Heart left ventricle (tissue), 16 donors: ENCODE measurements at regions not wholly inside any gene's neighbourhood (a gene's known extent, or its start where the extent isn't known, plus 50 kb on each side); places are given as distances from the start of the nearest gene placed in this dataset.
"Not testable (repeated sequence)": the region's sequence is repeated elsewhere in the genome, so short reads cannot be mapped to it uniquely, and the experiment has no call there.

Source experiments
- ATAC-seq, 4 donors: fragments of 200-7000 bp; cut with Tn5 transposase; one replicate each; pipeline ENCODE4 v1.9.1; 2020 to 2022; ENCODE audit warnings: moderate library complexity in 4 of 4, mild to moderate bottlenecking in 3 of 4, moderate number of reproducible peaks in 1 of 4
- DNase-seq, 5 donors: peaks; one replicate each; pipeline ENCODE4 v3.0.0-alpha.2; 2020
- H3K27ac ChIP-seq, 12 donors: fragments of 200-600 bp; sonication (generic) in 4 of 12; one replicate each; pipeline versions ENCODE4 v1.5.0 to v1.8.0; 2016 to 2022; ENCODE audit warnings: mild to moderate bottlenecking in 2 of 12
- H3K27me3 ChIP-seq, 9 donors: fragments of 200-600 bp; sonication (generic) in 2 of 9; one replicate each; pipeline versions ENCODE4 v1.5.1 to v1.8.0; 2016 to 2022; ENCODE audit warnings: mild to moderate bottlenecking in 3 of 9
- H3K36me3 ChIP-seq, 9 donors: fragments of 200-600 bp; sonication (generic) in 2 of 9; one replicate each; pipeline versions ENCODE4 v1.5.0 to v1.8.0; 2018 to 2022; ENCODE audit warnings: mild to moderate bottlenecking in 2 of 9
- H3K4me1 ChIP-seq, 12 donors: fragments of 200-600 bp; sonication (generic) in 4 of 12; one replicate each; pipeline versions ENCODE4 v1.5.0 to v1.8.0; 2016 to 2022; ENCODE audit warnings: mild to moderate bottlenecking in 3 of 12
- H3K4me3 ChIP-seq, 12 donors: fragments of 200-600 bp; sonication (generic) in 4 of 12; one replicate each; pipeline versions ENCODE4 v1.5.0 to v1.8.0; 2017 to 2022; ENCODE audit warnings: mild to moderate bottlenecking in 9 of 12, moderate library complexity in 4 of 12
- H3K9me3 ChIP-seq, 12 donors: fragments of 200-600 bp; sonication (generic) in 4 of 12; one replicate each; pipeline versions ENCODE4 v1.5.0 to v1.8.0; 2016 to 2022; ENCODE audit warnings: mild to moderate bottlenecking in 1 of 12
- CTCF ChIP-seq, 12 donors: fragments of 200-600 bp; sonication (generic) in 4 of 12; IDR thresholded peaks; one replicate each; pipeline versions ENCODE4 v1.5.0 to v1.8.0; 2018 to 2022; ENCODE audit warnings: antibody characterized with exemption in 12 of 12, mild to moderate bottlenecking in 5 of 12
- POLR2A ChIP-seq, 2 donors: fragments of 450-650 bp; IDR thresholded peaks; one replicate each; pipeline ENCODE4 v1.6.1; 2017; ENCODE audit warnings: antibody characterized with exemption in 2 of 2, mild to moderate bottlenecking in 2 of 2, moderate library complexity in 2 of 2
- WGBS, 4 donors: extraction: QIAGEN DNeasy Blood & Tissue Kit in 2 of 4; methylation state at CpG; one replicate each; pipeline versions ENCODE4 v1.1.5 to v1.1.7; 2013 to 2018; 5-methylcytosine and 5-hydroxymethylcytosine counted together
- intact Hi-C, 10 donors: fragments of 100-400 bp; cut with DNase I; formaldehyde crosslinking; loops; one replicate each; pipeline versions ENCODE4 v1.11.1 to v1.14.2; 2022
- donor health status: ischemic (EF 13 %, LVEDD 7.1; RV severe dilation, severe dysfunction).
- donor health status: healthy with polysubstance abuse.
- donor health status: DM: no; HTN: yes; CAD: no.
- donor health status: DM: no; HTN: no; CAD: no.
- donor health status: ischemic (EF 25% LVEDD 6.9; RV normal size, moderate dysfunction).
- donor health status: ischemic (EF 25% LVEDD 5.7; RV mildly dilated, moderate dysfunction).
- donor health status: healthy.
- donor health status: DM: yes; HTN: yes; CAD: no.
- donor health status: ischemic (EF 35%, LVEDD 5.7; RV mildly dilated, moderate dysfunction).
- donor health status: nonischemic (EF 11% LVEDD 7.7; RV severe dilation, severe dysfunction).
- donor health status: DM: yes; HTN: yes; CAD: no.
- donor health status: PGD.
- donor health status: ischemic (EF 29% LVEDD 5.4; RV normal size, mild dysfunction).
- donor health status: nonischemic (EF 23%, LVEDD 6.1; RV moderate dilation, normal function).

- no peak for ATAC-seq
- 37 to 58% (median 45%) methylated on average over 3 of the region's 3 CpGs for WGBS, 4 donors
- no peak overlapping the region for H3K27ac ChIP-seq
- intact Hi-C loops, result no loop called here
- TF ChIP-seq POLR2A (IDR thresholded peaks at IDR 0.05) (no peak), CTCF (IDR thresholded peaks at IDR 0.05) (no peak)
- no peaks in the 10 kb centered on the region for H3K27me3 ChIP-seq
- DNase-seq, result no peak
- H3K9me3 ChIP-seq, result peaks cover 0 to 12% (median 0%) of the 10 kb centered on the region in 12 donors
- H3K36me3 ChIP-seq, result no peaks in the 10 kb centered on the region
- H3K4me3 ChIP-seq, result no peak overlapping the region
- H3K4me1 ChIP-seq, result no peaks in the 10 kb centered on the region
These were observed 105.6 kb upstream of the NOL4 start for GRCh38 chr18:34330308-34330707.

DNA sequence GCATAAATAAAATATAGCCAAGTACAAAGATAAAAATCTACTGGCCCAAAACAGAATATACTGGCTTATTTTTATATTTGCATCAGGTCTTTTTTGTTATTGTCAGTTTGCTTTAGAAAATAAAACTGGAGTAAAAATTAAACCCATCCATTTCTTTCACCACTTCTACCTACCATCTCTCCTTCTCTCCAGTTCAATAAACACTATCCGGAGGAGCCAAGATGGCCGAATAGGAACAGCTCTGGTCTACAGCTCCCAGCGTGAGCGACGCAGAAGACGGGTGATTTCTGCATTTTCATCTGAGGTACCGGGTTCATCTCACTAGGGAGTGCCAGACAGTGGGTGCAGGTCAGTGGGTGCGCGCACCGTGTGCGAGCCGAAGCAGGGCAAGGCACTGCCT is 106.2 kb upstream of the NOL4 start:
- H3K4me3 ChIP-seq, H3K27me3 ChIP-seq, H3K36me3 ChIP-seq, H3K27ac ChIP-seq, ATAC-seq, H3K4me1 ChIP-seq, DNase-seq, intact Hi-C loops: not testable (repeated sequence)
- WGBS, 4 donors, result 89 to 96% (median 94%) methylated on average over 12 of the region's 12 CpGs
- peaks cover 0 to 12% (median 0%) of the 10 kb centered on the region in 12 donors for H3K9me3 ChIP-seq

GRCh38 chr18:34331343-34331742 is 106.6 kb upstream of the NOL4 start:
- H3K36me3 ChIP-seq, H3K4me1 ChIP-seq, intact Hi-C loops, DNase-seq, H3K27ac ChIP-seq, H3K9me3 ChIP-seq, H3K4me3 ChIP-seq, H3K27me3 ChIP-seq, ATAC-seq: not testable (repeated sequence)
- 81 to 91% (median 83%) methylated on average over 13 to 15 of the region's 15 CpGs for WGBS, 4 donors

DNA sequence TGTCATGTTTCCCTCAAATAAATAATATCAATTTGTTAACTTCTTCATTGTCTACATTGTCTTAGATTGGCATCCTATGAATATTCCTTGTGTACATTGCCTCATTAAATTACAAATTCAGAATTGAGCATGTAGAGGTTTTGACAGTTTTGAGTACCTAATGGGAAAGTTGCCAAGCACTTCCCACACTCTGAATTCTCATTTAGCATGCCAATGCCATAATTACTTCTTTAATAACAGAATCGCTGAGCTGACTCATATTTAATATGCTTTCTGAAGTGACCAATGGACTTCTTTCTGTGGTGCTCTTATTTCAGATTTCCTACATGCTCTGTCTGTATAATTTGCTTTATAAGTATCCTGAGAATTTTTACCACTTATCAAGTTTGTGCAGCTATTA is 114.4 kb upstream of the NOL4 start:
- Histone ChIP-seq H3K4me1 (no peaks in the 10 kb centered on the region), H3K36me3 (no peaks in the 10 kb centered on the region), H3K27me3 (no peaks in the 10 kb centered on the region), H3K27ac (no peak overlapping the region), H3K4me3 (no peak overlapping the region), H3K9me3 (no peaks in the 10 kb centered on the region)
- no peak for TF ChIP-seq CTCF (IDR thresholded peaks at IDR 0.05)
- no peak for TF ChIP-seq POLR2A (IDR thresholded peaks at IDR 0.05)
- intact Hi-C loops, result loop anchor here in 1 of 10 donors (5.0 kb wide), 1 partner anchor 58 kb away; no protein-coding TSS in a partner anchor
- WGBS, 4 donors, result 65 to 79% (median 73%) methylated on average over 1 of the region's 1 CpG
- DNase-seq, result no peak
- ATAC-seq, result no peak

GRCh38 chr18:34342960-34343359 is 118.2 kb upstream of the NOL4 start:
- H3K4me3 ChIP-seq, result no peak overlapping the region
- intact Hi-C loops, result loop anchor here in 1 of 10 donors (10.0 kb wide), 1 partner anchor 452 kb away; no protein-coding TSS in a partner anchor
- H3K4me1 ChIP-seq, result no peaks in the 10 kb centered on the region
- H3K9me3 ChIP-seq, result no peaks in the 10 kb centered on the region
- TF ChIP-seq CTCF (IDR thresholded peaks at IDR 0.05) (no peak), POLR2A (IDR thresholded peaks at IDR 0.05) (no peak)
- ATAC-seq (no peak), DNase-seq (no peak)
- no peaks in the 10 kb centered on the region for H3K27me3 ChIP-seq
- H3K36me3 ChIP-seq, result no peaks in the 10 kb centered on the region
- no peak overlapping the region for H3K27ac ChIP-seq
- WGBS, 4 donors, result 40 to 46% (median 44%) methylated on average over 1 of the region's 1 CpG
